Activated T-cell treated with anti-CD3 and anti-CD28 coated beads, Interleukin-2, amount 50 U/mL, for 72 hours (primary cell): ENCODE measurements at regions not wholly inside any gene's neighbourhood (a gene's known extent, or its start where the extent isn't known, plus 50 kb on each side); places are given as distances from the start of the nearest gene placed in this dataset.

Experiments
- ATAC-seq, 2 donors: fragments of 150-1000 bp; cut with Tn5 transposase; replicated peaks in 1 of 2; 2 replicates each; pipeline ENCODE4 v1.10.0; 2021; ENCODE audit warnings: moderate library complexity in 2 of 2, mild to moderate bottlenecking in 1 of 2
- DNase-seq, 2 donors: peaks; one replicate each; pipeline ENCODE4 v3.0.0; 2021 to 2022; ENCODE audit warnings: mixed read lengths in 1 of 2
- H3K27ac Mint-ChIP-seq: one replicate; pipeline ENCODE4 v1.8.0; 2022; ENCODE audit warnings: mild to moderate bottlenecking, moderate library complexity, mixed read lengths
- H3K27me3 Mint-ChIP-seq: one replicate; pipeline ENCODE4 v1.8.0; 2022; ENCODE audit warnings: low read depth, mixed read lengths
- H3K36me3 Mint-ChIP-seq, 2 donors: one replicate each; pipeline ENCODE4 v1.8.0; 2022; ENCODE audit warnings: mixed read lengths in 2 of 2, mild to moderate bottlenecking in 1 of 2; ENCODE audit not compliant: insufficient read depth in 2 of 2
- H3K4me1 Mint-ChIP-seq: one replicate; pipeline ENCODE4 v1.8.0; 2022; ENCODE audit warnings: low read depth, mixed read lengths
- H3K4me3 Mint-ChIP-seq, 2 donors: one replicate each; pipeline ENCODE4 v1.8.0; 2022; ENCODE audit warnings: mild to moderate bottlenecking in 2 of 2, mixed read lengths in 2 of 2, moderate library complexity in 2 of 2
- H3K9me3 Mint-ChIP-seq, 2 donors: one replicate each; pipeline ENCODE4 v1.8.0; 2022; ENCODE audit warnings: mixed read lengths in 2 of 2

- H3K27me3 Mint-ChIP-seq: peaks cover 10% of the 10 kb centered on the region
- H3K4me3 Mint-ChIP-seq: no peak overlapping the region
- no peak overlapping the region for H3K27ac Mint-ChIP-seq
- H3K9me3 Mint-ChIP-seq: peaks cover 2 to 4% of the 10 kb centered on the region in 2 donors
- ATAC-seq (no peak), DNase-seq (no peak)
- H3K4me1 Mint-ChIP-seq: peaks cover 6% of the 10 kb centered on the region
- H3K36me3 Mint-ChIP-seq: no peaks in the 10 kb centered on the region
These were observed 801.3 kb upstream of the ID2 start for GRCh38 chr2:7880566-7880965.

- Mint-ChIP-seq H3K27me3 (peaks cover 10% of the 10 kb centered on the region), H3K27ac (no peak overlapping the region), H3K36me3 (no peaks in the 10 kb centered on the region), H3K9me3 (peaks cover 2 to 4% of the 10 kb centered on the region in 2 donors), H3K4me3 (no peak overlapping the region), H3K4me1 (peaks cover 6% of the 10 kb centered on the region)
- ATAC-seq (no peak), DNase-seq (no peak)
These were observed 800.8 kb upstream of the ID2 start for GRCh38 chr2:7881063-7881462.

GRCh38 chr2:7881466-7881865 is 800.4 kb upstream of the ID2 start:
- no peak overlapping the region for H3K4me3 Mint-ChIP-seq
- no peaks in the 10 kb centered on the region for H3K36me3 Mint-ChIP-seq
- no peak for DNase-seq
- H3K9me3 Mint-ChIP-seq: peaks cover 2 to 4% of the 10 kb centered on the region in 2 donors
- H3K27me3 Mint-ChIP-seq: peaks cover 6% of the 10 kb centered on the region
- peaks cover 6% of the 10 kb centered on the region for H3K4me1 Mint-ChIP-seq
- peak in 1 of 2 donors; percentile 60 for ATAC-seq
- H3K27ac Mint-ChIP-seq: no peak overlapping the region

GRCh38 chr2:7882296-7882695 is 799.6 kb upstream of the ID2 start:
- H3K4me3 Mint-ChIP-seq: no peak overlapping the region
- H3K27me3 Mint-ChIP-seq: no peaks in the 10 kb centered on the region
- peaks cover 6% of the 10 kb centered on the region for H3K4me1 Mint-ChIP-seq
- no peak for ATAC-seq
- H3K36me3 Mint-ChIP-seq: no peaks in the 10 kb centered on the region
- H3K9me3 Mint-ChIP-seq: peaks cover 2 to 4% of the 10 kb centered on the region in 2 donors
- DNase-seq: no peak
- H3K27ac Mint-ChIP-seq: no peak overlapping the region

- no peaks in the 10 kb centered on the region for H3K36me3 Mint-ChIP-seq
- no peak overlapping the region for H3K27ac Mint-ChIP-seq
- H3K4me3 Mint-ChIP-seq: no peak overlapping the region
- peaks cover 2 to 4% of the 10 kb centered on the region in 2 donors for H3K9me3 Mint-ChIP-seq
- H3K4me1 Mint-ChIP-seq: peaks cover 6% of the 10 kb centered on the region
- H3K27me3 Mint-ChIP-seq: no peaks in the 10 kb centered on the region
- ATAC-seq: no peak
- DNase-seq: no peak
These were observed 797.5 kb upstream of the ID2 start for GRCh38 chr2:7884338-7884737.

GRCh38 chr2:7886666-7887065 is 795.2 kb upstream of the ID2 start:
- no peak overlapping the region for H3K4me3 Mint-ChIP-seq
- H3K27me3 Mint-ChIP-seq: no peaks in the 10 kb centered on the region
- no peak overlapping the region for H3K27ac Mint-ChIP-seq
- H3K9me3 Mint-ChIP-seq: peaks cover 4% of the 10 kb centered on the region in 2 donors
- DNase-seq: no peak
- H3K4me1 Mint-ChIP-seq: peaks cover 6% of the 10 kb centered on the region
- no peak for ATAC-seq
- H3K36me3 Mint-ChIP-seq: peaks cover 0 to 3% of the 10 kb centered on the region in 2 donors

GRCh38 chr2:7887441-7887840 is 794.4 kb upstream of the ID2 start:
- H3K27me3 Mint-ChIP-seq: no peaks in the 10 kb centered on the region
- H3K36me3 Mint-ChIP-seq: peaks cover 0 to 3% of the 10 kb centered on the region in 2 donors
- H3K27ac Mint-ChIP-seq: no peak overlapping the region
- no peak overlapping the region for H3K4me3 Mint-ChIP-seq
- ATAC-seq: no peak
- no peaks in the 10 kb centered on the region for H3K4me1 Mint-ChIP-seq
- H3K9me3 Mint-ChIP-seq: peaks cover 4% of the 10 kb centered on the region in 2 donors
- DNase-seq: no peak

GRCh38 chr2:7888876-7889275 is 793.0 kb upstream of the ID2 start:
- H3K4me1 Mint-ChIP-seq: no peaks in the 10 kb centered on the region
- no peaks in the 10 kb centered on the region for H3K27me3 Mint-ChIP-seq
- no peak for ATAC-seq
- peaks cover 2 to 3% of the 10 kb centered on the region in 2 donors for H3K9me3 Mint-ChIP-seq
- peaks cover 0 to 4% of the 10 kb centered on the region in 2 donors for H3K36me3 Mint-ChIP-seq
- DNase-seq: no peak
- H3K27ac Mint-ChIP-seq: no peak overlapping the region
- H3K4me3 Mint-ChIP-seq: no peak overlapping the region

- ATAC-seq (no peak), DNase-seq (no peak)
- Mint-ChIP-seq H3K27ac (no peak overlapping the region), H3K36me3 (peaks cover 4 to 15% of the 10 kb centered on the region in 2 donors), H3K4me1 (no peaks in the 10 kb centered on the region), H3K27me3 (no peaks in the 10 kb centered on the region), H3K4me3 (no peak overlapping the region), H3K9me3 (peaks cover 4 to 6% of the 10 kb centered on the region in 2 donors)
These were observed 790.5 kb upstream of the ID2 start for GRCh38 chr2:7891312-7891711.

- Mint-ChIP-seq H3K36me3 (peaks cover 4 to 15% of the 10 kb centered on the region in 2 donors), H3K4me3 (no peak overlapping the region), H3K9me3 (peaks cover 4 to 6% of the 10 kb centered on the region in 2 donors), H3K4me1 (peaks cover 21% of the 10 kb centered on the region), H3K27ac (no peak overlapping the region), H3K27me3 (peaks cover 17% of the 10 kb centered on the region)
- DNase-seq: no peak
- ATAC-seq: no peak
These were observed 786.6 kb upstream of the ID2 start for GRCh38 chr2:7895289-7895688.

- H3K27ac Mint-ChIP-seq: no peak overlapping the region
- H3K4me3 Mint-ChIP-seq: no peak overlapping the region
- DNase-seq: no peak
- no peak for ATAC-seq
- peaks cover 4 to 12% of the 10 kb centered on the region in 2 donors for H3K36me3 Mint-ChIP-seq
- peaks cover 4 to 5% of the 10 kb centered on the region in 2 donors for H3K9me3 Mint-ChIP-seq
- peaks cover 17% of the 10 kb centered on the region for H3K27me3 Mint-ChIP-seq
- peaks cover 29% of the 10 kb centered on the region for H3K4me1 Mint-ChIP-seq
These were observed 784.8 kb upstream of the ID2 start for GRCh38 chr2:7896940-7897487.

GRCh38 chr2:7899241-7899640 is 782.6 kb upstream of the ID2 start:
- ATAC-seq (no peak), DNase-seq (no peak)
- Mint-ChIP-seq H3K36me3 (peaks cover 1 to 7% of the 10 kb centered on the region in 2 donors), H3K4me1 (peaks cover 36% of the 10 kb centered on the region), H3K27ac (no peak overlapping the region), H3K9me3 (peaks cover under 1 to 2% of the 10 kb centered on the region in 2 donors), H3K4me3 (peak overlapping the region in 1 of 2 donors; percentile 16), H3K27me3 (peaks cover 30% of the 10 kb centered on the region)

- H3K27ac Mint-ChIP-seq: no peak overlapping the region
- no peak overlapping the region for H3K4me3 Mint-ChIP-seq
- H3K27me3 Mint-ChIP-seq: peaks cover 30% of the 10 kb centered on the region
- ATAC-seq (no peak), DNase-seq (no peak)
- peaks cover 40% of the 10 kb centered on the region for H3K4me1 Mint-ChIP-seq
- H3K36me3 Mint-ChIP-seq: peaks cover 0 to 6% of the 10 kb centered on the region in 2 donors
- no peaks in the 10 kb centered on the region for H3K9me3 Mint-ChIP-seq
These were observed 781.9 kb upstream of the ID2 start for GRCh38 chr2:7899923-7900322.

- H3K27ac Mint-ChIP-seq: no peak overlapping the region
- peaks cover 30% of the 10 kb centered on the region for H3K27me3 Mint-ChIP-seq
- no peaks in the 10 kb centered on the region for H3K36me3 Mint-ChIP-seq
- H3K9me3 Mint-ChIP-seq: no peaks in the 10 kb centered on the region
- ATAC-seq (no peak), DNase-seq (no peak)
- H3K4me3 Mint-ChIP-seq: no peak overlapping the region
- H3K4me1 Mint-ChIP-seq: peaks cover 41% of the 10 kb centered on the region
These were observed 781.3 kb upstream of the ID2 start for GRCh38 chr2:7900593-7900992.
